K562 (cell line): ENCODE measurements at regions not wholly inside any gene's neighbourhood (a gene's known extent, or its start where the extent isn't known, plus 50 kb on each side); places are given as distances from the start of the nearest gene placed in this dataset.

Experiments
- ATAC-seq: fragments of 200-7000 bp; cut with Tn5 transposase; 3 replicates; pipeline ENCODE4 v1.9.1; 2020; ENCODE audit warnings: moderate library complexity
- BruUV-seq: library from RNA; stranded (reverse); fragments of 400-500 nt; replicated peaks from 2 replicates; lab custom pipeline; 2021; lab: Mats Ljungman, UMichigan
- CTCF ChIA-PET: fragments of 300-600 bp; formaldehyde crosslinking; extraction: SDS; loops from one replicate; lab custom pipeline; 2021; ENCODE audit warnings: low intra/inter-chr PET ratio; lab: Yijun Ruan, JAX
- POLR2A ChIA-PET: fragments of 300-600, 350-650 bp; sonication (Branson Sonifier 250); formaldehyde crosslinking; extraction: SDS; loops from one replicate; lab custom pipeline; 2021; ENCODE audit warnings: antibody characterized with exemption, inconsistent platforms; lab: Yijun Ruan, JAX
- DNase-seq, 4 experiments: peaks; one replicate each; pipeline versions ENCODE4 v3.0.0 to v3.0.0-alpha.2; 2011 to 2018; ENCODE audit warnings: low spot score in 3 of 4, mixed read lengths in 3 of 4; ENCODE audit errors: extremely low read depth in 1 of 4
- FAIRE-seq: peaks from 2 replicates; lab custom pipeline; 2011; peaks lifted over from hg19 to GRCh38; lab: Jason Lieb, UNC
- H2AFZ ChIP-seq: 2 replicates; pipeline ENCODE4 v1.6.0; 2011; ENCODE audit warnings: low read depth, low read length, control low read depth, inconsistent platforms
- H3K27ac ChIP-seq: fragments of 200-600 bp; 3 replicates; pipeline ENCODE4 v1.8.0; 2011; ENCODE audit warnings: low read depth, mild to moderate bottlenecking, control low read depth, inconsistent platforms, low read length, moderate library complexity, mixed read lengths; ENCODE audit errors: extremely low read depth
- H3K27me3 ChIP-seq, 2 experiments: fragments of 300-600 bp in 1 of 2; 2 replicates in 1 of 2; 3 replicates in 1 of 2; pipeline versions ENCODE4 v1.6.0 to v1.8.0; 2011; ENCODE audit warnings: inconsistent platforms in 2 of 2, low read length in 2 of 2, mild to moderate bottlenecking in 1 of 2, mixed read lengths in 1 of 2, moderate library complexity in 1 of 2; ENCODE audit not compliant: control insufficient read depth in 2 of 2, insufficient read depth in 2 of 2
- H3K36me3 ChIP-seq: fragments of 300-600 bp; 3 replicates; pipeline ENCODE4 v1.8.0; 2011; ENCODE audit warnings: mild to moderate bottlenecking, low read length, inconsistent platforms; ENCODE audit not compliant: control insufficient read depth, insufficient read depth
- H3K4me1 ChIP-seq, 2 experiments: fragments of 200-600 bp in 1 of 2; replicated peaks in 1 of 2; 2 replicates in 1 of 2; 3 replicates in 1 of 2; pipeline versions ENCODE4 v1.5.1 to v1.8.0; 2011; ENCODE audit warnings: inconsistent platforms in 2 of 2, low read length in 2 of 2, mild to moderate bottlenecking in 1 of 2, mixed read lengths in 1 of 2, moderate library complexity in 1 of 2; ENCODE audit not compliant: control insufficient read depth in 2 of 2, insufficient read depth in 2 of 2
- H3K4me2 ChIP-seq: 2 replicates; pipeline ENCODE4 v1.6.1; 2011; ENCODE audit warnings: low read length, control low read depth, inconsistent platforms, mixed read lengths; ENCODE audit not compliant: insufficient read depth
- H3K4me3 ChIP-seq: fragments of 200-600 bp; sonication (generic), shearing (Covaris generic); 2 replicates; pipeline ENCODE4 v1.5.1; 2016; ENCODE audit warnings: control low read depth, inconsistent platforms
- H3K79me2 ChIP-seq: fragments of 200-600 bp; 3 replicates; pipeline ENCODE4 v1.8.0; 2011; ENCODE audit warnings: low read length, inconsistent platforms; ENCODE audit not compliant: control insufficient read depth, insufficient read depth
- H3K9ac ChIP-seq, 2 experiments: 2 replicates each; pipeline versions ENCODE4 v1.6.0 to v1.6.1; 2011; ENCODE audit warnings: low read depth in 2 of 2, low read length in 2 of 2, control low read depth in 1 of 2, inconsistent platforms in 1 of 2, mild to moderate bottlenecking in 1 of 2, mixed read lengths in 1 of 2; ENCODE audit not compliant: insufficient read depth in 1 of 2
- H3K9me1 ChIP-seq: one replicate; pipeline ENCODE4 v1.6.0; 2011; ENCODE audit warnings: inconsistent platforms, mild to moderate bottlenecking, low read length, moderate library complexity; ENCODE audit not compliant: control insufficient read depth, insufficient read depth
- H3K9me3 ChIP-seq: replicated peaks from 2 replicates; pipeline ENCODE4 v1.5.1; 2011; ENCODE audit warnings: low read depth, low read length, inconsistent platforms; ENCODE audit not compliant: control insufficient read depth, insufficient read depth
- H4K20me1 ChIP-seq: replicated peaks from 2 replicates; pipeline ENCODE4 v1.6.1; 2011; ENCODE audit warnings: low read length, inconsistent platforms, mixed read lengths; ENCODE audit not compliant: control insufficient read depth, insufficient read depth
- ATF6 ChIP-seq: sonication (generic); formaldehyde crosslinking; IDR thresholded peaks from 2 replicates; pipeline ENCODE4 v1.4.0; 2020; ENCODE audit warnings: mild to moderate bottlenecking, missing genetic modification reagents
- ATF7 ChIP-seq: fragments of 450-650 bp; IDR thresholded peaks from 2 replicates; pipeline ENCODE4 v1.7.1; 2014; ENCODE audit warnings: mild to moderate bottlenecking, moderate library complexity
- BDP1 ChIP-seq: IDR thresholded peaks from 3 replicates; pipeline ENCODE4 v1.6.1; 2011; ENCODE audit not compliant: insufficient read length, insufficient read depth
- BRF1 ChIP-seq: IDR thresholded peaks from 3 replicates; pipeline ENCODE4 v1.6.1; 2011; ENCODE audit warnings: borderline replicate concordance, mild to moderate bottlenecking; ENCODE audit not compliant: insufficient read length; ENCODE audit errors: extremely low read depth
- CHD1 ChIP-seq: fragments of 200-600 bp; sonication (generic); IDR thresholded peaks from one replicate; pipeline ENCODE4 v1.6.1; 2012; ENCODE audit warnings: mild to moderate bottlenecking, moderate library complexity, low read length, inconsistent platforms
- ETV6 ChIP-seq, 3 experiments: fragments of 150-350 bp in 1 of 3; sonication (generic) in 1 of 3; formaldehyde crosslinking in 1 of 3; IDR thresholded peaks; 2 replicates each; pipeline versions ENCODE4 v1.6.1 to v1.8.0; 2014 to 2022; ENCODE audit warnings: borderline replicate concordance in 2 of 3, low read depth in 2 of 3, antibody characterized with exemption in 1 of 3, low read length in 1 of 3, mild to moderate bottlenecking in 1 of 3, missing genetic modification reagents in 1 of 3
- HMGN3 ChIP-seq: IDR thresholded peaks from 2 replicates; pipeline ENCODE4 v1.6.1; 2011; ENCODE audit warnings: borderline replicate concordance, low read depth, mild to moderate bottlenecking, mixed read lengths, low read length; ENCODE audit not compliant: insufficient read length; ENCODE audit errors: extremely low read depth
- KLF16 ChIP-seq: IDR thresholded peaks from 2 replicates; pipeline ENCODE4 v1.6.1; 2016; ENCODE audit warnings: antibody characterized with exemption
- NCOA1 ChIP-seq: fragments of 450-650 bp; IDR thresholded peaks from 2 replicates; pipeline ENCODE4 v1.6.1; 2016; ENCODE audit warnings: low read depth
- NR0B1 ChIP-seq: fragments of 450-650 bp; IDR thresholded peaks from one replicate; pipeline ENCODE4 v1.6.1; 2018; ENCODE audit warnings: mild to moderate bottlenecking, moderate library complexity; ENCODE audit not compliant: partially characterized antibody
- SMARCC2 ChIP-seq: fragments of 450-650 bp; IDR thresholded peaks from 2 replicates; pipeline ENCODE4 v1.6.1; 2017; ENCODE audit warnings: antibody characterized with exemption, moderate library complexity, mild to moderate bottlenecking, low read depth
- SRSF7 ChIP-seq: fragments of 200-400 bp; formaldehyde crosslinking; optimal IDR thresholded peaks from 2 replicates; pipeline ENCODE3; 2017; ENCODE audit warnings: mild to moderate bottlenecking, low read depth, low read length
- TFAM ChIP-seq: fragments of 250-450 bp; sonication (Bioruptor Pico); conservative IDR thresholded peaks from 2 replicates; pipeline ENCODE4 v1.5.0; 2021; ENCODE audit warnings: mild to moderate bottlenecking, moderate library complexity
- ZBTB2 ChIP-seq: fragments of 450-650 bp; IDR thresholded peaks from 2 replicates; pipeline ENCODE4 v1.6.1; 2016; ENCODE audit warnings: antibody characterized with exemption
- ZNF12 ChIP-seq: sonication (generic); formaldehyde crosslinking; IDR thresholded peaks from 2 replicates; pipeline ENCODE4 v1.4.0; 2020; ENCODE audit warnings: mild to moderate bottlenecking, missing genetic modification reagents
- ZNF143 ChIP-seq: sonication (generic); formaldehyde crosslinking; IDR thresholded peaks from 2 replicates; pipeline ENCODE4 v1.9.0; 2022; ENCODE audit warnings: mild to moderate bottlenecking, missing genetic modification reagents
- ZNF23 ChIP-seq: fragments of 250-450 bp; sonication (Bioruptor Pico); IDR thresholded peaks from 2 replicates; pipeline ENCODE4 v1.4.0; 2020; ENCODE audit warnings: mild to moderate bottlenecking
- ZNF431 ChIP-seq: sonication (generic); formaldehyde crosslinking; IDR thresholded peaks from 2 replicates; pipeline ENCODE4 v1.8.0; 2022; ENCODE audit warnings: mild to moderate bottlenecking, missing genetic modification reagents
- WGBS: fragments of 100-300 bp; shearing (Covaris generic); methylation state at CpG from one replicate; pipeline ENCODE4 v1.1.6; 2016; ENCODE audit warnings: low coverage, mixed read lengths; ENCODE audit not compliant: insufficient coverage; ENCODE audit errors: missing lambda C conversion rate; 5-methylcytosine and 5-hydroxymethylcytosine counted together
- in situ Hi-C: fragments of 300-500 bp; cut with MboI; formaldehyde crosslinking; loops from 4 replicates; pipeline ENCODE4 v1.15.0; 2018; ENCODE audit warnings: inconsistent platforms, mixed read lengths
- intact Hi-C: fragments of 100-400 bp; cut with micrococcal nuclease; formaldehyde crosslinking; loops from 2 replicates; pipeline ENCODE4 v1.14.2; 2022

GRCh38 chr6:87762116-87762515, 60.1 kb upstream of the AKIRIN2 start:
- Histone ChIP-seq H2AFZ (no peak overlapping the region), H3K27me3 (no peaks in the 10 kb centered on the region), H3K4me3 (no peak overlapping the region), H3K79me2 (no peaks in the 10 kb centered on the region), H3K4me2 (no peak overlapping the region), H3K9me3 (no peaks in the 10 kb centered on the region), H3K9me1 (no peaks in the 10 kb centered on the region), H3K27ac (no peak overlapping the region), H3K4me1 (peaks cover under 1 to 6% of the 10 kb centered on the region in 2 experiments; a peak in 1 of 5 replicates), H3K36me3 (no peaks in the 10 kb centered on the region), H4K20me1 (no peaks in the 10 kb centered on the region), H3K9ac (no peak overlapping the region)
- ATAC-seq (no peak), DNase-seq (no peak), FAIRE-seq (no peak)
- intact Hi-C loops (no loop called here), in situ Hi-C loops (no loop called here)
- BruUV-seq: no TSS peak
- ChIA-PET POLR2A (no interaction called here), CTCF (no interaction called here)
- TF ChIP-seq NCOA1 (no peak), SRSF7 (no peak), ATF7 (no peak), BDP1 (no peak), ZNF431 (no peak), ZNF143 (CRISPR knock-in tag) (no peak), BRF1 (no peak), NR0B1 (no peak), SMARCC2 (no peak), ATF6 (no peak), ZBTB2 (no peak), KLF16 (no peak), TFAM (no peak), ZNF23 (CRISPR knock-in tag) (no peak), ETV6 (IDR thresholded peaks at IDR 0.05; ENCODE audit: borderline replicate concordance in 1 of 2, low read depth in 2 of 2, low read length in 1 of 2) (no peak), ETV6 (CRISPR knock-in tag; IDR thresholded peaks at IDR 0.05; ENCODE audit: borderline replicate concordance) (no peak), CHD1 (no peak), HMGN3 (no peak), ZNF12 (no peak)
- 29% methylated on average over 3 of the region's 3 CpGs for WGBS
